Loucy (cell line): ENCODE measurements at regions not wholly inside any gene's neighbourhood (a gene's known extent, or its start where the extent isn't known, plus 50 kb on each side); places are given as distances from the start of the nearest gene placed in this dataset.

Source experiments
- EZH2phosphoT487 ChIP-seq: fragments of 200-600 bp; IDR thresholded peaks from 2 replicates; pipeline ENCODE4 v1.6.1; 2018; ENCODE audit warnings: antibody characterized with exemption, mild to moderate bottlenecking, moderate library complexity, borderline replicate concordance
- TF ChIP-seq, protein P1 (sequence below): fragments of 200-600 bp; sonication (generic); conservative IDR thresholded peaks from 2 replicates; pipeline ENCODE4 v1.5.1; 2014; ENCODE audit warnings: mild to moderate bottlenecking, antibody characterized with exemption, low read length

DNA sequence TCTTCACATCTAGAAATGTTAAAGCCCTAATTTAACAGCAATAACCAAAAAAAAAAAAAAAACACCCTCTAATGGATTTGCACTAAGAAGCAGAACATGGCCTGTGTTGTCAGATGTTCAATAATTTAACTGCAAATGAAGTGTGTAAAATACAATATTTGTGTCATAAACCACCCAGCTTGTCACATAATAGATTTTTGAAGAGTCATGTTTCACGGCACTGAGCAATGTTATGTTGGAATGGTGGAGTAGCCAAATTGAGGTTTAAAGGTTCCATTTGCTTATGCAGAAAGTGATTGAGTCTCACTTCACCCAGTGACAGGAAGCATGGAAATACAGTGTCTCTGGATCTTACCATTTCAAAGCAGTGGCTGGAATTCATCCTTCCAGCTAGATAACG, 173.2 kb upstream of the XYLT1 start:
- TF ChIP-seq, protein P1, sequence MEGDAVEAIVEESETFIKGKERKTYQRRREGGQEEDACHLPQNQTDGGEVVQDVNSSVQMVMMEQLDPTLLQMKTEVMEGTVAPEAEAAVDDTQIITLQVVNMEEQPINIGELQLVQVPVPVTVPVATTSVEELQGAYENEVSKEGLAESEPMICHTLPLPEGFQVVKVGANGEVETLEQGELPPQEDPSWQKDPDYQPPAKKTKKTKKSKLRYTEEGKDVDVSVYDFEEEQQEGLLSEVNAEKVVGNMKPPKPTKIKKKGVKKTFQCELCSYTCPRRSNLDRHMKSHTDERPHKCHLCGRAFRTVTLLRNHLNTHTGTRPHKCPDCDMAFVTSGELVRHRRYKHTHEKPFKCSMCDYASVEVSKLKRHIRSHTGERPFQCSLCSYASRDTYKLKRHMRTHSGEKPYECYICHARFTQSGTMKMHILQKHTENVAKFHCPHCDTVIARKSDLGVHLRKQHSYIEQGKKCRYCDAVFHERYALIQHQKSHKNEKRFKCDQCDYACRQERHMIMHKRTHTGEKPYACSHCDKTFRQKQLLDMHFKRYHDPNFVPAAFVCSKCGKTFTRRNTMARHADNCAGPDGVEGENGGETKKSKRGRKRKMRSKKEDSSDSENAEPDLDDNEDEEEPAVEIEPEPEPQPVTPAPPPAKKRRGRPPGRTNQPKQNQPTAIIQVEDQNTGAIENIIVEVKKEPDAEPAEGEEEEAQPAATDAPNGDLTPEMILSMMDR: no peak
- TF ChIP-seq EZH2phosphoT487: no peak
